Neuronal stem cell (in vitro differentiated cells): ENCODE measurements at regions not wholly inside any gene's neighbourhood (a gene's known extent, or its start where the extent isn't known, plus 50 kb on each side); places are given as distances from the start of the nearest gene placed in this dataset.

ENCODE experiments used
- DNase-seq: peaks from one replicate; pipeline ENCODE4 v3.0.0-alpha.2; 2013; ENCODE audit warnings: low spot score
- H2AFZ ChIP-seq: one replicate; pipeline ENCODE4 v1.6.1; 2013; ENCODE audit warnings: mild to moderate bottlenecking, low read length, inconsistent platforms
- H2AK5ac ChIP-seq: 2 replicates; pipeline ENCODE4 v1.6.1; 2013; ENCODE audit warnings: low read depth, mild to moderate bottlenecking, inconsistent platforms, low read length, moderate library complexity, mixed read lengths
- H2BK120ac ChIP-seq: 2 replicates; pipeline ENCODE4 v1.6.1; 2013; ENCODE audit warnings: low read depth, mild to moderate bottlenecking, inconsistent platforms, low read length, moderate library complexity, mixed read lengths
- H2BK12ac ChIP-seq: one replicate; pipeline ENCODE4 v1.6.1; 2013; ENCODE audit warnings: low read length, inconsistent platforms
- H2BK15ac ChIP-seq: 2 replicates; pipeline ENCODE4 v1.6.1; 2013; ENCODE audit warnings: mild to moderate bottlenecking, low read length, inconsistent platforms, mixed read lengths
- H2BK5ac ChIP-seq: one replicate; pipeline ENCODE4 v1.6.1; 2013; ENCODE audit warnings: inconsistent platforms, mild to moderate bottlenecking, low read length, moderate library complexity
- H3K14ac ChIP-seq: one replicate; pipeline ENCODE4 v1.6.1; 2013; ENCODE audit warnings: low read length, inconsistent platforms
- H3K18ac ChIP-seq: 2 replicates; pipeline ENCODE4 v1.6.1; 2013; ENCODE audit warnings: low read length, inconsistent platforms
- H3K23ac ChIP-seq: 2 replicates; pipeline ENCODE4 v1.6.1; 2013; ENCODE audit warnings: low read depth, mild to moderate bottlenecking, mixed read lengths, low read length, inconsistent platforms; ENCODE audit not compliant: poor library complexity
- H3K27ac ChIP-seq: replicated peaks from 3 replicates; pipeline ENCODE4 v1.5.1; 2013; ENCODE audit warnings: low read length, inconsistent platforms
- H3K27me3 ChIP-seq, 3 experiments: 2 replicates each; pipeline ENCODE4 v1.6.1; 2013; ENCODE audit warnings: low read length in 3 of 3, mild to moderate bottlenecking in 2 of 3, inconsistent platforms in 1 of 3, low read depth in 1 of 3, mixed read lengths in 1 of 3, moderate library complexity in 1 of 3; ENCODE audit not compliant: control insufficient read depth in 3 of 3, insufficient read depth in 3 of 3
- H3K36me3 ChIP-seq, 2 donors: replicated peaks in 1 of 2; 2 replicates each; pipeline ENCODE4 v1.6.1; 2013; ENCODE audit warnings: low read length in 2 of 2; ENCODE audit not compliant: control insufficient read depth in 2 of 2, insufficient read depth in 2 of 2
- H3K4ac ChIP-seq: 2 replicates; pipeline ENCODE4 v1.6.1; 2013; ENCODE audit warnings: inconsistent platforms, mild to moderate bottlenecking, low read length, moderate library complexity
- H3K4me1 ChIP-seq, 2 donors: 1 replicate in 1 of 2; 2 replicates in 1 of 2; pipeline ENCODE4 v1.6.1; 2013; ENCODE audit warnings: low read length in 2 of 2, low read depth in 1 of 2; ENCODE audit not compliant: control insufficient read depth in 2 of 2, insufficient read depth in 1 of 2
- H3K4me2 ChIP-seq: one replicate; pipeline ENCODE4 v1.6.1; 2013; ENCODE audit warnings: mild to moderate bottlenecking, low read length, inconsistent platforms; ENCODE audit not compliant: insufficient read depth, poor library complexity, severe bottlenecking
- H3K4me3 ChIP-seq, 2 donors: 2 replicates each; pipeline ENCODE4 v1.5.1; 2013; ENCODE audit warnings: low read length in 2 of 2, mild to moderate bottlenecking in 2 of 2, inconsistent platforms in 1 of 2, moderate library complexity in 1 of 2
- H3K79me1 ChIP-seq: one replicate; pipeline ENCODE4 v1.6.1; 2013; ENCODE audit warnings: low read depth, mild to moderate bottlenecking, inconsistent platforms, low read length, moderate library complexity
- H3K9ac ChIP-seq: one replicate; pipeline ENCODE4 v1.6.1; 2013; ENCODE audit warnings: mild to moderate bottlenecking, low read depth, low read length, inconsistent platforms; ENCODE audit not compliant: poor library complexity
- H3K9me3 ChIP-seq, 2 donors: replicated peaks in 1 of 2; 2 replicates each; pipeline versions ENCODE3 to v1.6.1; 2013; ENCODE audit warnings: low read length in 2 of 2, mild to moderate bottlenecking in 2 of 2, inconsistent platforms in 1 of 2, low read depth in 1 of 2, mixed read lengths in 1 of 2, moderate library complexity in 1 of 2; ENCODE audit not compliant: control insufficient read depth in 2 of 2, insufficient read depth in 1 of 2
- H4K8ac ChIP-seq: one replicate; pipeline ENCODE4 v1.6.1; 2013; ENCODE audit warnings: low read depth, mild to moderate bottlenecking, inconsistent platforms, low read length, moderate library complexity
- H4K91ac ChIP-seq: one replicate; pipeline ENCODE4 v1.6.1; 2013; ENCODE audit warnings: low read length, low read depth, mild to moderate bottlenecking, inconsistent platforms; ENCODE audit not compliant: poor library complexity
- WGBS, 2 donors: extraction: QIAGEN DNeasy Blood & Tissue Kit; methylation state at CpG; one replicate each; pipeline ENCODE4 v1.1.7; 2013; ENCODE audit warnings: missing lambda C conversion rate in 2 of 2, mixed read lengths in 1 of 2; ENCODE audit not compliant: insufficient read length in 2 of 2, insufficient replicate concordance in 1 of 2; ENCODE audit errors: extremely low coverage in 2 of 2; 5-methylcytosine and 5-hydroxymethylcytosine counted together

- no peak overlapping the region for H3K18ac ChIP-seq
- no peak overlapping the region for H3K4me2 ChIP-seq
- H3K4ac ChIP-seq: no peak overlapping the region
- peaks cover 7 to 13% of the 10 kb centered on the region in 2 donors for H3K4me1 ChIP-seq
- H3K27ac ChIP-seq: no peak overlapping the region
- no peak overlapping the region for H3K14ac ChIP-seq
- H3K36me3 ChIP-seq: no peaks in the 10 kb centered on the region
- no peak overlapping the region for H2BK15ac ChIP-seq
- no peak for DNase-seq
- no peak overlapping the region for H4K91ac ChIP-seq
- no peak overlapping the region for H3K4me3 ChIP-seq
- H4K8ac ChIP-seq: no peak overlapping the region
- no peaks in the 10 kb centered on the region for H3K9me3 ChIP-seq
- no peak overlapping the region for H2AK5ac ChIP-seq
- no peak overlapping the region for H2AFZ ChIP-seq
- WGBS, 2 donors: no CpG with 5 or more reads among the region's 3 CpGs
- H2BK12ac ChIP-seq: no peak overlapping the region
- no peak overlapping the region for H3K23ac ChIP-seq
- no peaks in the 10 kb centered on the region for H3K27me3 ChIP-seq
- H3K79me1 ChIP-seq: no peaks in the 10 kb centered on the region
- H2BK120ac ChIP-seq: no peak overlapping the region
- H2BK5ac ChIP-seq: no peak overlapping the region
- no peak overlapping the region for H3K9ac ChIP-seq
Measured at GRCh38 chr20:52616629-52617028, 355.5 kb upstream of the TSHZ2 start.

GRCh38 chr20:52614051-52614863 lies 357.9 kb upstream of the TSHZ2 start:
- H3K23ac ChIP-seq: no peak overlapping the region

GRCh38 chr20:52612046-52612632 lies 360.0 kb upstream of the TSHZ2 start:
- no peak overlapping the region for H2AK5ac ChIP-seq
- H3K9me3 ChIP-seq: no peaks in the 10 kb centered on the region
- no peak overlapping the region for H2BK120ac ChIP-seq
- no CpG with 5 or more reads among the region's 5 CpGs for WGBS, 2 donors
- no peak overlapping the region for H3K4me2 ChIP-seq
- no peak overlapping the region for H2AFZ ChIP-seq
- peaks cover 3 to 4% of the 10 kb centered on the region in 2 donors for H3K4me1 ChIP-seq
- no peak overlapping the region for H3K27ac ChIP-seq
- no peak overlapping the region for H4K91ac ChIP-seq
- H3K36me3 ChIP-seq: no peaks in the 10 kb centered on the region
- H3K27me3 ChIP-seq: no peaks in the 10 kb centered on the region
- no peak overlapping the region for H3K23ac ChIP-seq
- no peak overlapping the region for H2BK12ac ChIP-seq
- no peak overlapping the region for H2BK5ac ChIP-seq
- H3K18ac ChIP-seq: no peak overlapping the region
- no peak for DNase-seq
- H3K14ac ChIP-seq: no peak overlapping the region
- no peak overlapping the region for H2BK15ac ChIP-seq
- H3K4ac ChIP-seq: no peak overlapping the region
- H3K4me3 ChIP-seq: no peak overlapping the region
- no peak overlapping the region for H4K8ac ChIP-seq
- H3K9ac ChIP-seq: no peak overlapping the region
- H3K79me1 ChIP-seq: no peaks in the 10 kb centered on the region

More at GRCh38 chr20:52614051-52614863, 357.9 kb upstream of the TSHZ2 start:
- Histone ChIP-seq H3K27me3 (no peaks in the 10 kb centered on the region), H3K4me3 (no peak overlapping the region), H3K18ac (no peak overlapping the region), H2BK5ac (no peak overlapping the region), H2BK15ac (no peak overlapping the region), H3K4me2 (no peak overlapping the region), H2AK5ac (no peak overlapping the region), H2BK12ac (no peak overlapping the region), H3K9me3 (no peaks in the 10 kb centered on the region), H3K4me1 (peaks cover 7 to 11% of the 10 kb centered on the region in 2 donors), H2BK120ac (no peak overlapping the region), H3K14ac (no peak overlapping the region), H3K36me3 (no peaks in the 10 kb centered on the region), H4K8ac (no peak overlapping the region), H2AFZ (no peak overlapping the region), H3K79me1 (no peaks in the 10 kb centered on the region), H3K4ac (no peak overlapping the region), H3K27ac (no peak overlapping the region), H3K9ac (no peak overlapping the region), H4K91ac (no peak overlapping the region)
- WGBS, 2 donors: no CpG with 5 or more reads among the region's 3 CpGs
- no peak for DNase-seq

GRCh38 chr20:52610749-52611148 lies 361.4 kb upstream of the TSHZ2 start:
- no peaks in the 10 kb centered on the region for H3K4me1 ChIP-seq
- H3K14ac ChIP-seq: no peak overlapping the region
- no peak overlapping the region for H3K4me3 ChIP-seq
- no peak overlapping the region for H2AFZ ChIP-seq
- no peak overlapping the region for H3K4ac ChIP-seq
- no peak overlapping the region for H2BK120ac ChIP-seq
- no peak overlapping the region for H2BK15ac ChIP-seq
- H3K9ac ChIP-seq: no peak overlapping the region
- H3K79me1 ChIP-seq: no peaks in the 10 kb centered on the region
- no peak overlapping the region for H3K4me2 ChIP-seq
- no peaks in the 10 kb centered on the region for H3K36me3 ChIP-seq
- H2AK5ac ChIP-seq: no peak overlapping the region
- H4K91ac ChIP-seq: no peak overlapping the region
- H3K18ac ChIP-seq: no peak overlapping the region
- no peak for DNase-seq
- H2BK5ac ChIP-seq: no peak overlapping the region
- H3K27ac ChIP-seq: no peak overlapping the region
- no peaks in the 10 kb centered on the region for H3K27me3 ChIP-seq
- no peaks in the 10 kb centered on the region for H3K9me3 ChIP-seq
- no peak overlapping the region for H2BK12ac ChIP-seq
- H3K23ac ChIP-seq: no peak overlapping the region
- no peak overlapping the region for H4K8ac ChIP-seq
